ENCODE measurements at regions not wholly inside any gene's neighbourhood (a gene's known extent, or its start where the extent isn't known, plus 50 kb on each side); places are given as distances from the start of the nearest gene placed in this dataset.

DNA sequence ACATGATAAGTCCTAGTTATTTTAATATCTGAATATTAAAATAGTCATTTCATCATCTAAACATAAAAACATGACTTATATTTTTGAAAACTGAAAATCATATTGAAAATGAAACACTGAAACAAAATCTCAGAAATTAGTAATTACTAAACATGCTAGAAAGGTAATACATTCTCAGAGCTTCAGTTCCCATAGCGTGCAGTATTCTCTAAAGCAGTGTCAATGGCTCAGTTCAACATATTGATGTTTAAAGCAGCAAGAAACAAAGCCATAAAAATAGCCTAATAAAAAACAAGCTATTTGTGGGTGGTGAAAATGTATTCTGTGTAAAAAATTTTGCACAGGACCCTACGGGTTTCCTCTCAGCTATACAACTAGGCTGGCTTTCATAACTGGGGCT, 1337.4 kb downstream of the FSCB start:
- Mint-ChIP-seq H3K4me1 (no peaks in the 10 kb centered on the region), H3K27me3 (ENCODE audit: insufficient read depth, low read depth, poor library complexity) (no peaks in the 10 kb centered on the region), H3K9me3 (no peaks in the 10 kb centered on the region), H3K36me3 (ENCODE audit: low read depth) (no peaks in the 10 kb centered on the region), H3K27ac (no peak overlapping the region), H3K4me3 (no peak overlapping the region)
- H3K4me2 ChIP-seq = no peak overlapping the region
- H3K27ac ChIP-seq (ENCODE audit: low read depth) = no peak overlapping the region
- no peak for DNase-seq (ENCODE audit: low spot score)
- H3K79me2 ChIP-seq (replicated peaks; ENCODE audit: insufficient read depth) = no peaks in the 10 kb centered on the region
- no peak for ATAC-seq
- no peaks in the 10 kb centered on the region for H3F3A ChIP-seq (replicated peaks; ENCODE audit: low read depth)
- no peak overlapping the region for H3K4me3 ChIP-seq
- no peaks in the 10 kb centered on the region for H3K9me2 ChIP-seq (ENCODE audit: insufficient read depth)
- TF ChIP-seq EZH2phosphoT487 (IDR thresholded peaks at IDR 0.05; ENCODE audit: unreplicated experiment) (no peak), POLR2AphosphoS5 (IDR thresholded peaks at IDR 0.05; ENCODE audit: low read depth) (no peak), NANOG (IDR thresholded peaks at IDR 0.05; ENCODE audit: borderline replicate concordance) (no peak), ZNF331 (CRISPR knock-in tag; IDR thresholded peaks at IDR 0.05; ENCODE audit: low read depth) (no peak), STAT1 (IDR thresholded peaks at IDR 0.05; ENCODE audit: unreplicated experiment) (no peak), JUNB (IDR thresholded peaks at IDR 0.05; ENCODE audit: unreplicated experiment) (no peak), ZNF114 (CRISPR knock-in tag; IDR thresholded peaks at IDR 0.05) (no peak), ZNF462 (CRISPR knock-in tag; IDR thresholded peaks at IDR 0.05) (no peak), EZH2 (IDR thresholded peaks at IDR 0.05; ENCODE audit: low read depth, unreplicated experiment) (no peak), CREB1 (CRISPR knock-in tag; IDR thresholded peaks at IDR 0.05; ENCODE audit: low read depth) (no peak)
- TF ChIP-seq, protein P1, sequence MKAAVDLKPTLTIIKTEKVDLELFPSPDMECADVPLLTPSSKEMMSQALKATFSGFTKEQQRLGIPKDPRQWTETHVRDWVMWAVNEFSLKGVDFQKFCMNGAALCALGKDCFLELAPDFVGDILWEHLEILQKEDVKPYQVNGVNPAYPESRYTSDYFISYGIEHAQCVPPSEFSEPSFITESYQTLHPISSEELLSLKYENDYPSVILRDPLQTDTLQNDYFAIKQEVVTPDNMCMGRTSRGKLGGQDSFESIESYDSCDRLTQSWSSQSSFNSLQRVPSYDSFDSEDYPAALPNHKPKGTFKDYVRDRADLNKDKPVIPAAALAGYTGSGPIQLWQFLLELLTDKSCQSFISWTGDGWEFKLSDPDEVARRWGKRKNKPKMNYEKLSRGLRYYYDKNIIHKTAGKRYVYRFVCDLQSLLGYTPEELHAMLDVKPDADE (IDR thresholded peaks at IDR 0.05) = no peak
- TF ChIP-seq, protein P2, sequence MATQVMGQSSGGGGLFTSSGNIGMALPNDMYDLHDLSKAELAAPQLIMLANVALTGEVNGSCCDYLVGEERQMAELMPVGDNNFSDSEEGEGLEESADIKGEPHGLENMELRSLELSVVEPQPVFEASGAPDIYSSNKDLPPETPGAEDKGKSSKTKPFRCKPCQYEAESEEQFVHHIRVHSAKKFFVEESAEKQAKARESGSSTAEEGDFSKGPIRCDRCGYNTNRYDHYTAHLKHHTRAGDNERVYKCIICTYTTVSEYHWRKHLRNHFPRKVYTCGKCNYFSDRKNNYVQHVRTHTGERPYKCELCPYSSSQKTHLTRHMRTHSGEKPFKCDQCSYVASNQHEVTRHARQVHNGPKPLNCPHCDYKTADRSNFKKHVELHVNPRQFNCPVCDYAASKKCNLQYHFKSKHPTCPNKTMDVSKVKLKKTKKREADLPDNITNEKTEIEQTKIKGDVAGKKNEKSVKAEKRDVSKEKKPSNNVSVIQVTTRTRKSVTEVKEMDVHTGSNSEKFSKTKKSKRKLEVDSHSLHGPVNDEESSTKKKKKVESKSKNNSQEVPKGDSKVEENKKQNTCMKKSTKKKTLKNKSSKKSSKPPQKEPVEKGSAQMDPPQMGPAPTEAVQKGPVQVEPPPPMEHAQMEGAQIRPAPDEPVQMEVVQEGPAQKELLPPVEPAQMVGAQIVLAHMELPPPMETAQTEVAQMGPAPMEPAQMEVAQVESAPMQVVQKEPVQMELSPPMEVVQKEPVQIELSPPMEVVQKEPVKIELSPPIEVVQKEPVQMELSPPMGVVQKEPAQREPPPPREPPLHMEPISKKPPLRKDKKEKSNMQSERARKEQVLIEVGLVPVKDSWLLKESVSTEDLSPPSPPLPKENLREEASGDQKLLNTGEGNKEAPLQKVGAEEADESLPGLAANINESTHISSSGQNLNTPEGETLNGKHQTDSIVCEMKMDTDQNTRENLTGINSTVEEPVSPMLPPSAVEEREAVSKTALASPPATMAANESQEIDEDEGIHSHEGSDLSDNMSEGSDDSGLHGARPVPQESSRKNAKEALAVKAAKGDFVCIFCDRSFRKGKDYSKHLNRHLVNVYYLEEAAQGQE (IDR thresholded peaks at IDR 0.05; ENCODE audit: unreplicated experiment) = no peak
- TF ChIP-seq, protein P3, sequence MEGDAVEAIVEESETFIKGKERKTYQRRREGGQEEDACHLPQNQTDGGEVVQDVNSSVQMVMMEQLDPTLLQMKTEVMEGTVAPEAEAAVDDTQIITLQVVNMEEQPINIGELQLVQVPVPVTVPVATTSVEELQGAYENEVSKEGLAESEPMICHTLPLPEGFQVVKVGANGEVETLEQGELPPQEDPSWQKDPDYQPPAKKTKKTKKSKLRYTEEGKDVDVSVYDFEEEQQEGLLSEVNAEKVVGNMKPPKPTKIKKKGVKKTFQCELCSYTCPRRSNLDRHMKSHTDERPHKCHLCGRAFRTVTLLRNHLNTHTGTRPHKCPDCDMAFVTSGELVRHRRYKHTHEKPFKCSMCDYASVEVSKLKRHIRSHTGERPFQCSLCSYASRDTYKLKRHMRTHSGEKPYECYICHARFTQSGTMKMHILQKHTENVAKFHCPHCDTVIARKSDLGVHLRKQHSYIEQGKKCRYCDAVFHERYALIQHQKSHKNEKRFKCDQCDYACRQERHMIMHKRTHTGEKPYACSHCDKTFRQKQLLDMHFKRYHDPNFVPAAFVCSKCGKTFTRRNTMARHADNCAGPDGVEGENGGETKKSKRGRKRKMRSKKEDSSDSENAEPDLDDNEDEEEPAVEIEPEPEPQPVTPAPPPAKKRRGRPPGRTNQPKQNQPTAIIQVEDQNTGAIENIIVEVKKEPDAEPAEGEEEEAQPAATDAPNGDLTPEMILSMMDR (conservative IDR thresholded peaks at IDR 0.05; ENCODE audit: low read depth in 2 of 2) = no peak
- no peaks in the 10 kb centered on the region for H3K4me1 ChIP-seq (ENCODE audit: insufficient read depth)
- no peaks in the 10 kb centered on the region for H3K36me3 ChIP-seq (ENCODE audit: insufficient read depth)
- no peaks in the 10 kb centered on the region for H4K20me1 ChIP-seq (replicated peaks; ENCODE audit: insufficient read depth)
- H3K27me3 ChIP-seq (ENCODE audit: insufficient read depth) = no peaks in the 10 kb centered on the region
- H2AFZ ChIP-seq = no peak overlapping the region

All from GM23338 (cell line).